Lower leg skin (tissue), 3 donors: ENCODE measurements at regions not wholly inside any gene's neighbourhood (a gene's known extent, or its start where the extent isn't known, plus 50 kb on each side); places are given as distances from the start of the nearest gene placed in this dataset.

ENCODE experiments used
- POLR2A ChIP-seq, 2 donors: fragments of 450-650 bp; IDR thresholded peaks; one replicate each; pipeline ENCODE4 v1.6.1; 2016 to 2017; ENCODE audit warnings: antibody characterized with exemption in 2 of 2, mild to moderate bottlenecking in 1 of 2, moderate library complexity in 1 of 2
- TF ChIP-seq, protein P1 (sequence below), 3 donors: fragments of 450-650 bp; IDR thresholded peaks; one replicate each; pipeline ENCODE4 v1.5.1; 2016; ENCODE audit warnings: antibody characterized with exemption in 3 of 3, mild to moderate bottlenecking in 3 of 3, moderate library complexity in 2 of 3

DNA sequence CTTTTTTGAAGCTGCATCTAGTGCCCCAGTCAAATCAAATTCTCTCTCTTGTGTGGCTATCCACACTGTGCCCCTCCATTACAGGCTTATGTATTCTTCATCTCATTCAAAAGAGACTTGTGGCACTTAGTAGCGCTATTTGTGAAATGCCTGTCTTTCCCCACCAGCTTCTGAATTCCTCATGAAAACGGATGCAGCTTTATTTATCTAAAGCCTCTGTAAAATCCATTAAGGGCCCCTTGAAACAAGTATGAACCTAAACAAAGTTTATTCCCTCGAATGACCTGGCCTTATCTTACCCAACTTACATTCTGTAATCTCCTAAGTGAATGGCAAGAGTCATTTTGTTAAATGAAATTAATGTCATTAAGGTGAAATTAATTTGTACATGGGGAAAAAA lies 417.4 kb upstream of the PIK3C3 start:
- TF ChIP-seq, protein P1, sequence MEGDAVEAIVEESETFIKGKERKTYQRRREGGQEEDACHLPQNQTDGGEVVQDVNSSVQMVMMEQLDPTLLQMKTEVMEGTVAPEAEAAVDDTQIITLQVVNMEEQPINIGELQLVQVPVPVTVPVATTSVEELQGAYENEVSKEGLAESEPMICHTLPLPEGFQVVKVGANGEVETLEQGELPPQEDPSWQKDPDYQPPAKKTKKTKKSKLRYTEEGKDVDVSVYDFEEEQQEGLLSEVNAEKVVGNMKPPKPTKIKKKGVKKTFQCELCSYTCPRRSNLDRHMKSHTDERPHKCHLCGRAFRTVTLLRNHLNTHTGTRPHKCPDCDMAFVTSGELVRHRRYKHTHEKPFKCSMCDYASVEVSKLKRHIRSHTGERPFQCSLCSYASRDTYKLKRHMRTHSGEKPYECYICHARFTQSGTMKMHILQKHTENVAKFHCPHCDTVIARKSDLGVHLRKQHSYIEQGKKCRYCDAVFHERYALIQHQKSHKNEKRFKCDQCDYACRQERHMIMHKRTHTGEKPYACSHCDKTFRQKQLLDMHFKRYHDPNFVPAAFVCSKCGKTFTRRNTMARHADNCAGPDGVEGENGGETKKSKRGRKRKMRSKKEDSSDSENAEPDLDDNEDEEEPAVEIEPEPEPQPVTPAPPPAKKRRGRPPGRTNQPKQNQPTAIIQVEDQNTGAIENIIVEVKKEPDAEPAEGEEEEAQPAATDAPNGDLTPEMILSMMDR (IDR thresholded peaks at IDR 0.05): no peak
- TF ChIP-seq POLR2A (IDR thresholded peaks at IDR 0.05): no peak
